Middle frontal gyrus (tissue), 1 donor: ENCODE measurements at regions not wholly inside any gene's neighbourhood (a gene's known extent, or its start where the extent isn't known, plus 50 kb on each side); places are given as distances from the start of the nearest gene placed in this dataset.
"Not testable (repeated sequence)": the region's sequence is repeated elsewhere in the genome, so short reads cannot be mapped to it uniquely, and the experiment has no call there.

Experiments
- DNase-seq: peaks from one replicate; pipeline ENCODE4 v3.0.0-alpha.2; 2015; ENCODE audit warnings: low spot score; ENCODE audit errors: extremely low spot score

DNA sequence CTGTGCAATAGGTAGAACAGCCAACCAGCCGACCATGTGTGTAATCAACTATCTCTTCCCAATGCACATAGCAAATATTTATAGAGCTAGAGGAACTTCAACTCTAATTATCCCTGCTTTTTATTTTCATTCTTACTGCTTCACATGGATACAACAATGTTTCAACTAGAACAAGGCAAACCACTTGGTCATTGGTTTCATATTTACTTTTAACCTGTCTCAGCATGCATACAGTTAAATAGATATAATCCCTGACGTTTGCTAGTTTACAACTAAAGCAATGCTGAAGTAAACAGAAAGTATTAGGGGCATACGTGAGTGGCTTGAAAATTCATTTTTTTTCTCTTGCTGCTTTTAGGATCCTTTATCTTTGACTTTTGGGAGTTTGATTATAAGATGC lies 318.5 kb upstream of the MAP3K7 start:
- DNase-seq: no peak

DNA sequence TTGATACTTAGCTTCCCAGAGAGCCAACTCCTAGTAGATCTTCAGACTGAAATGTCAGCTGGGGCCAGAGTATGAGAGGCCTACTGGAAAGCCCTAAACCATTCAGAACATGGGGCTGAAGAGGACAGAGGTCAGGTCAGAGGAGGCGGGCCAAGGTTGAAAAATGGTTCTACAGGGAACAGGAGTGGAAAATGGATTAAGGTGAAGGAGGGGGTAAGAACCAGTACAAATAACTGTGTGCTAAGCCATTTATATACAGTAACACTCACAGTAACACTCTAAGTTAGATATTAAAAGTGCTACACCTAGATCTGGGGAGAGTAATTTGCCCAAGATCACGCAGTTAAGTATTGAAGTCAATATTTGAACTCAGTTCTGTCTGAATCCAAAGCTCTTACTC lies 313.2 kb upstream of the MAP3K7 start:
- no peak for DNase-seq

DNA sequence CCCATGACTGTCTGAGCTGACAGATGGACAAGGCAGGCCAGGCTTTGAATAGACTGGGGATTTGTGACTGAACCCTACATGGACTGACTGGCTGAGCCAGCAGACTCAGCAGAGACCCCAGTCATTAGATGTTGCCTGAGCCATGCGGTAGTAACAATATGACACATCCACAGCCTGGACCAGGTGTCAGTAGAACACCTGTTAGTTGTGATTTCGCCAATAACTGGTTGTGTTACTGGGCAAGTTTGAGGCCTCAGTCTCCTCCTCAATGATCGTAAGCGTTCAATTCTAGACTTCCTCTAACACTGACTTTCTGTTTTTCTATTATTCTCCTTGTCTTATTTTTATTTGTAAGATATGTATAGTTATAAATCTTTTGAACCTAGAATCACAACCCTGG lies 311.9 kb upstream of the MAP3K7 start:
- no peak for DNase-seq

DNA sequence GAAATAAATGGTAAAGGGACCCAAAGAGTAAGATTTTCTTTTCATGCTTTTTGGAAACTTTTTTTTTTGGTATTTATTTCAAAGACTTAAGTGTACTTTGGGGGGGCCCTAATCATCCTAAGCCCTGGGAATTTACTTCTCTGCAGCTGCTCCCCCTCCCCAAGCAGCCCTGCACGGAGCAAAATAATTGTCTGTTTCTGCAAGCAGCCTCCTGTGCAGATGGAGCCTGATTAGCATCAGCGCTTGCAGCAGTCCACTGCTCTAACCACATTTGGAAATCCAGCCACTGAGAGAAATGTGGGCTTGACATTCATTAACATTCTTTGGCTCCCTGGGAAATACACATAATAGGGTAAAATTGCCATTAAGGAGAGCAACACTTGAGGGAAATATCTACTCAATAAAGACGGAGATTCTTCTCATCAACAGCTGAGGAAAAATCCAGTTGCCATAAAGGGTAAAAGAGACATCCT lies 309.2 kb upstream of the MAP3K7 start:
- DNase-seq: no peak

DNA sequence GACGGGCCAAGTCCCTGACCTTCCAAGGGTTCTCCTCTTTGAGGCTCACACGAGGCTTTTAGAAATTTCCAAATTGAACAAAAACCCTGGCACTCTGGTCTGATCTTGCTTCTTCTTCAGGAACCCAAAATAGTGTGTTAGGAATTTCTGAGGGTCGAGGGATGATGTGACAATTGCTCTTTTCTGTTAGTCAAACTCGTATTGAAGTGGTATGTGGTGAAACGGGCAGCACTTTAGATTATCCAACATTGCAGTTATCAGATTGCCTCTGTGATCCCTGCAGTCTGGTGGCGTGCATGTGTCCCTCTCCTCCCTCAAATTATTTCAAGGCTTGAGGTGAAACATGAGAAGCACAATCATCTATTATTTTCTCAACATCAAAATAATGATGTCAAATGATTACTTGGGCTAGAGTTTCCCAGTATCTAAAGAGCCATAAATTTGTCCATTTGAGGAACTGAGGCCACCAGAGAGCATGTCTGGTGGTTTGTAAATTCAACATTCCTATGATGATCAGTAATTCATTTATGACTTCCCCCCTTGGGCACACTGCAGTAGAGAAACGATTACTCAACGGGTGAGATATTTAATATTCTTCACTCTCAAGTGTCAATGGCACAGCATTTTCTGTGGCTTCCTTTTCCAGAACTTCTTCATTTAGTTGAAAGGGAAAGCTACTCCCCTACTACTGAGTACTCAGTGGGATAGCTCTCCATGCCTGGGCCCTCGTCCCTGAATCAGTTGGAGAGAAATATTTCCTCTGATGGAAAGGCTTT lies 308.6 kb upstream of the MAP3K7 start:
- no peak for DNase-seq

DNA sequence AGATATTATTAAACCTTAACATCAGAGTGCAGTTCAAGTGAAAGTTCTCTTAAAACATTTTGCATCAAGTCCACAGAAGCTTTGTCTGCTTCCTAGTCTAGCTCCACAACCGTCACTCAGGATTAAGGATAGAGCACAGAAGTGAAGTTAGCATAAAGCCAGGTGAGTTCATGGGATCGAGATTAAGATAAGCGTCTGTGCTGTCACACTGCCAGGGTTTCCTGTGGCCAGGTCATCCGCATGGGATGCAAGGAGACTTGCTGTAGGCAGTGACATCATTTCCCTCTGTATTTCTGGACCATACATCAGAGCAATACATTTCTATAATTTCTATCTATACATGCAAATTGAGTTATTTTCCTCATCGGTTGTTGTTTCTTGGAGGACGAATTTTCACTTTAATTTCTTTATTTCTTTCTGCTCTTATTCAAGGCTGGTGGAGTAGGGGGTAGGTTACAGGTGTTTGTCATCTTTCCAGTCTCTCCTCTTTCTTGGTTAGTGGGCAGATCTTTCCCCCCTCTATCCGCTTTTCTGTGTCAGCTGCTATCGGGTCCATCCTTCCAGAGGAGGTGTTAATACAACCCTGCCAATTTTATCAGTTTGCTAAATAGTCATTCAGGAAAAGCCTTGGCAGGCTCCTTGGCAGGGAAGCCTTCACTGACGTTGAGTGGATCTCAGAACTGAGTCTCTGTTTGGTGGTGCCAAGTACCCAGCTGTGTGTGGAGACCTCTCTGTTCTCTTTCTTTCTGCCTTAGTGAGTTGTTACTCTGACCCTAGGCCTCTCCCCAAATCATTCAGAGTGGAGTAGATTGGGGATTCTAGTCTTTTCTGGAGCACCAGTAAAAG lies 307.6 kb upstream of the MAP3K7 start:
- no peak for DNase-seq

DNA sequence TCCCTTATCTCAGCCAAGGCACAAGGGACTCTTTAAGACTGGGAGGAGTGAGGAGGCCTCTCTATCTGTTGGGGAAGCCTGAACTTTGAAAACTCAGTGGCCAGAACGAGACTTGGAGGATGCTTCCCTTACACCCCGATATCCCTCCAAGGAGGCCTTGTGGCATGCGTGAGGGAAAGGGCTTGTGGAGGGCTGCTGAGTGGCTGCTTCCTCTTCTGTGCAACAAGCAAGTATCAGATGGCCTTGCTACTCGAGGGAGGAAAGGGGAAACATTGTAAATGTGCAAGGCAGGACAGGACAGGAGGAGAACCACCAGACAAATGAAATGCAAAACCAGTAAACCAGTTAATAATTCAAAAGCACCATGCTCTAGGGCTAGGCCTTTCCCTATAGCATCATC lies 306.5 kb upstream of the MAP3K7 start:
- no peak for DNase-seq

DNA sequence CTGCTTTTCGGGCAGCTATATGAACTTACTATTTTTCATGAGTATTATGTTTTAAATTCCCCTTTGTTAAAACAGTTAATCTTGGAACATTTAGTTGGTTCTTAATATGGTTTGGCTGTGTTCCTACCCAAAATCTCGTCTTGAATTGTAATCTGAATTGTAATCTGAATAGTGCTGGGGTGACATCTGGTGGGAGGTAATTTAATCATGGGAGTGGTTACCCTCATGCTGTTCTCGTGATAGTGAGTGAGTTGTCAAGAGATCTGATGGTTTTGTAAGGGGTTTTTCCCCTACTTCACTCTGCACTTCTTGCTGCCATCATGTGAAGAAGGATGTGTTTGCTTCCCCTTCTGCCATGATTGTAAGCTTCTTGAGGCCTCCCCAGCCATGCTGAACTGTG lies 305.4 kb upstream of the MAP3K7 start:
- no peak for DNase-seq

DNA sequence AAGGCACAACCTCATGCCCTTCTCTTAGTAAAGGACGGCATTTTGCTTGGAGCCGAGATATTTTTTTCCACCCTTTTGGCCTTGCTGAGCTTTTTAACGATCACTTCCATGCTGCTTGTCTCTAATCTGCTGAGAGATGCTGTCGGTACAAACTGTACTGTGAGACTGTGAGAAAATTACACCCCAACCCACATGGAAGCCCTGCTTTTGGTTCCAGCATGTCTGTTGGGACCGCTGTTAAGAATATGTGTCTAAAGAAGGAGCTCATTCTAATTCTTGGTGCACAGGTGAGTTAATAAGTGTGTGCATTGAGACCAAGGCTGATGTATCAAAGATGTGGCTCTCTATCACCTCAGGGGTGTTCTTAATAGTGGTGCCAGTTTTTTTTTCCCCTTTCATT lies 304.5 kb upstream of the MAP3K7 start:
- no peak for DNase-seq

DNA sequence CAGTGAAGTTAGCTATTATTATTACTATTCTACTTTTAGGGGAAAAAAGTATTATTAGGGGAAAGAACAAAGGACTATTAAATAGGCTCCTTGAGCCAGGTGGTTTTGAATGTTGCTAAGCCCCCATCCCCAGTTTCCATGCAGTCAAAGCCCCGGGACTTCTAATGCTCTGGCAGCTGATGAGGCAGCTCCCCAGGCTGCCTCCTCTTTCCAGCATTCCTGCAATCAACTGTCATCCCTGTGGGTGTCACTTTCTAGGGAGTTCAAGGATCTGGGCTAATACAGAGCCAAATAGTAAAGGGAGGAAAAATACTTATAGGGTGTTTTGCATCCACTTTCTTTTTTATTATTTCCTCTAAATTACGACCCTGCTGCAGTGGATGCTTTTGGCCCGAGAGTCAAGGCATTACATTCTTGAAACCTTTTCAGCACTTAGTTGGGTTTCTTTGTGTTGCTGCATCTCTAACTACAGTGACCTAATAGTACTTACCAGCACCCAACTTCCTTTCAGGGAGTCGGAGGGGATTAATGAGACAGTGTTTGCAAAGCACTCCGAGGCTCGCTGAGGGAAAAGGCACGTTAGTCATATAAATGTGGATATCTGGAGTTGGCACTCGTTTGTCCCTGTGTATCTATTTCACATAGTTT lies 303.9 kb upstream of the MAP3K7 start:
- DNase-seq: no peak

DNA sequence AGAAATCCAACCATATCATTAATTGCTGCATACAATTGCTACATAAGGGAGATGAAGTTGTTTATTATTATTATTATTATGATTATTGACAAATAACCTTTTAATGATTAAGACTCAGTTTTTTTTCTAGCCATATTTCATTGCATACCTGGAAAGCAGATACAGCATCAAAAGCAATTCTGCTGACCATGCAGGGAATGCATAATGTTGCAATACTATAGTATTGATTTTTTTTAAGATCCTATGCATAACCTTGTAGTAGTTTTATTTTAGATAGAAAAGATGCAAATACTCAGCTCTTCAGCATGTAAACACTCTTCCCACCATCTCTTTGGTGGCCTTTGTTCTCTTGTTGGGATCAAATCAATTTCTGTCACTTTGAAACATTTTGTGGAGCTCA lies 300.9 kb upstream of the MAP3K7 start:
- no peak for DNase-seq

DNA sequence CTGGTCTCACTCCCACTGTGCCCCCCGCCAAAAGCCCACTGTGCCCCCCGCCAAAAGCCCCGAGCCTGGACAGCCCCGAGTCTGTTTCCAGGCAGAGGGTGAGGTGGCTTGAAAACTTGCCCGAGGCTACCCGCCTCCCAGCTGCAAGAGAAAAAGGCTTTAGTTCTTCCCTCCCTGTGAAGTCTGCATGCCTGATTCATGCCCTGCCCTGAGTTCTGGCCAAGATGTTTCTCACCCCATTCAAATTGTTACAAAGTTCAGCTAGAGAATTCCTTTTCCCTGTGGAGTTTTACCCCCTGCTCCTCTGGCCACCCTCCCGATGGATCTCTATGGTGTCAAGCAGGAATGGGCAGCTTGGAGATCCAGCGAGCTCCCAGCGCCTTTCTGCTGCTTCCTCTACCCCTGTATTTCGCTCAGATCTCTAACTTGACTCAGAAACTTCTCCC lies 298.8 kb upstream of the MAP3K7 start:
- no peak for DNase-seq

DNA sequence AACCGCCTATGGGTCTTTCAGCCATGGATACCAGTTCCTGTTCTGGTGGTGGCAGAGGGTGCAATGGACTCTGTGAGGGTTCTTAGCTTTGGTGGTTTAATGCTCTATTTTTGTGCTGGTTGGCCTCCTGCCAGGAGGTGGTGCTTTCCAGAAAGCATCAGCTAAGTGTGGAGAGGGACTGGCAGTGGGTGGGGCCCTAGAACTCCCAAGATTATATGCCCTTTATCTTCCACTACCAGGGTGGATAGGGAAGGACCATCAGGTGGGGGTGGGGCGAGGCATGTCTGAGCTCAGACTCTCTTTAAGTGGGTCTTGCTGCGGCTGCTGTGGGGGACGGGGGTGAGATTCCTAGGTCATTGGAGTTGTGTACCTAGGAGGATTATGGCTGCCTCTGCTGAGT lies 298.3 kb upstream of the MAP3K7 start:
- not testable (repeated sequence) for DNase-seq

DNA sequence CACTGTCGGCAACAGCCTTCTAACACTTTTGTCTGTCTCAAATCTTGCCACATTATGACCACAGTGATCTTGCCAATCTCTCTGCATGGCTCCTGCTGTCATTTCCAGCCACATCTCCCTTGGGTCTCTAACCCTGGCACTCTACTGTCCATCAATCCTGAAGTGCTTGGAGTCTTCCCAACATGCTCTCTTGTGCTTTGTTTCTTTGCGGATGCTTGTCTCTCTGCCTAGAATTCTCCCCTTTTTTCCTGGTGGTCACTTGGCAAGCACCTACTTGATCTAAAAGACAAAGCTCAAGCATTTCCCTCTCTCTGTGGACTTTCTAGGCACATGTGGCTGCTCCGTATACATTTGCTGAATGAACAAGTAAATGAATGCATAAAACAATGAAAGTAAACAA lies 290.7 kb upstream of the MAP3K7 start:
- DNase-seq: no peak

DNA sequence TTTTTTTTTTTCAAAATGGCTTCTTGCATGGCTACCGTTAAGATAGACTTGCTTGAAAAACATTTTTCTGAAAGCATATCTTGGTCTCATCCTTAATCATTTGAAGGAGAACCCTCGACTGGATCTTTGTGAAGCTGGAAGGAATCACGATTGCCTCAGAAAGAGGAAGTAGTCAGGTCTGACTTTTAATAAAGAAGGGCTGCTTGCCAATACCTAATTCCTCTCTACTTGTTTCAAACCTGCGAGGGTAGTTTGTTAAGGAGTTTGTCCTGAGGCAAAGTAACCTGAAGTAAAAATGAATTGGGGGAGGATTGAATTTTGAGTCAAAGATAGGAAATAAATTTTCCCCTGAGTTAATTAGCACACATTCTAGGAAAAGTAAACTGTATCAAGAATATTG lies 288.1 kb upstream of the MAP3K7 start:
- no peak for DNase-seq

DNA sequence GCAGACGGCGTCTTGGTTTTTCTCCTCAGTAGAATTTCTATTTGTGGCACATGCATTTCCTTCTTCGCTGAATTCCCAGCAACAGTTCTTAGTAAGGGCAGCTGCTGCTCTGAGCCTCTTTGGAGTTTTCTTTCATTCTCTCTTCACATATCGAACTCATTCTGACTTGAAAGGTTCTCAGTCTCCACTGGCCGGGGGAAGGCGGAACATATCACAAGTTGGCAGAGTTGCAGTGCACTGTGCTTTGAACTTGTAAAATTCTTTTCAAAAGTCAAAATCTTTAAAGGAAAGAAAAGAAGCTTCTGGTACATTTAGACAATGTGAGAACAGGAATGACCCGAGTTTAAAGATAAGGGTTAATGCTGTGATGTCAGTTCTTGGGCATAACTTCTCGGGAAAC lies 286.1 kb upstream of the MAP3K7 start:
- no peak for DNase-seq

DNA sequence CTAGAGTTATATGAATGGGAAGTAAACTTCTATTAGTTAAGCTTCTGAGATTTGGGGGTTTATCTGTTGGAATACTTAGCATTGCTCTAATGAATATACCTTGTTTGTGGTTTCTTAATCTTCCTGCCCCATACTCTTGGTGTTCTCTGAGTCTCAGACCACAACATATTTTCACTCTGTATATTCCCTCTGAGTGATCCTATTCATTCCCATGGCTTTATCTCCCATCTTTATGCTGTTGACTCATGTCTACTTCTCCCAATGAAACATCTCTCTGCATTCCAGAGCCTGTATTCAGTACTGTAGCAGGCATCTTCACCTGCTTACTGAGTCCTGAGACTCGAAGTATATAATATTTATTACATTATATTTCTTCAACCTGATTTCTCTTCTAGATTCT lies 283.7 kb upstream of the MAP3K7 start:
- DNase-seq: no peak

DNA sequence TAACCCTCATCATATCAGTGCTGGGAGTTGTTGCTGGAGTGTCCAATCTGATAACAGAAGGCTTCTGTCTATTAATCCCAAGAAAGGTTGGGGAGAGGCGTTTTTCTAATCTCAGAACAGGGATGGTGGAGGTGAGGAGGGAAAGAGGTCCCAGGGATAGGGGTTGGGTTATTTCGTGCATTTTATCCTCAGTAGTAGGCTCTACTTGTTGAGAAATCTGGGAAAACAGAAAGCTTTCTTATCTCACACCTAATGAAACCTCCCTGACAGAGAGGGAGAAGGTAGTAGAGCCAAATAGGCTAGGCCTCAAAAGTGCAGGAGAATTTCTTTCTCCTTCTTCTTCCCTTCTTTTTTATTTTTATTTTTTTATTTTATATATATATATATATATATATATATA lies 281.8 kb upstream of the MAP3K7 start:
- DNase-seq: no peak

DNA sequence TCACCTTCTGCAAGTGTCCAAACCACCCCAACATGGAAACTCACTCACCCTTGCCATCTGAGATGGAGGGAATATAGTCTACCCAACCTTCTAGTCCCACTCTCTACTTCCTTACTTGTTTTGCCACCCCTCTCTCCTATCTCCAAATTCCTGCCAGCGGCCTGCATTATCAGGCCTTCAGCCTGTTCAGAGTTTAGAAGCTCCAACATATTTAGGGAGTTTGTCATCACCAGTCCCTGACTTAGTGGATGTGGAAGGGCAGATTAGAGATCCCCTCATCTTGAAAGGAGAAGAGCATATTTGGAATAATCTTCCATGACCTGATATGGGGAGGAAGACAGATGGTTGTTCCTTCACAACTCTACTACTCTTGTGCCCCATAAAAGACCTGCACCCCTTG lies 281.4 kb upstream of the MAP3K7 start:
- DNase-seq: no peak

DNA sequence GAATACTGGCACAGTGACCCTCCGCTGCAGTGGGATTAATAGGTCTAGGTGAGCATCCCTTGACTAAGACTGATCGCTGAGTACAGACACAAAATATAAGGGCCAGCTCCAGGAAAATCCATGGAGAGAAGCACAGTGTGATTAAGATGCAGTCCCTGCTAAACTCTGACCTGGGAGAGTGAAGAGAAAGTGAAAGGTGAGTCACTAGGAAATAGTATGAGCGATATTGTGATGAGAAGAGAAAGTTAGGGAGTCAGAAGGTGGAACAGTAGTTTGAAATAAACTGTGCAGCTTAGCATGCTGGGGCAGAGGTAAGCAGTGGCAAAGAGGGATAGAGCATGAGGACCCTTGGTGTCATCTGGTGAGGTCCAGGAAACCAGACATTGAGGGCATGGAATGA lies 278.6 kb upstream of the MAP3K7 start:
- no peak for DNase-seq

DNA sequence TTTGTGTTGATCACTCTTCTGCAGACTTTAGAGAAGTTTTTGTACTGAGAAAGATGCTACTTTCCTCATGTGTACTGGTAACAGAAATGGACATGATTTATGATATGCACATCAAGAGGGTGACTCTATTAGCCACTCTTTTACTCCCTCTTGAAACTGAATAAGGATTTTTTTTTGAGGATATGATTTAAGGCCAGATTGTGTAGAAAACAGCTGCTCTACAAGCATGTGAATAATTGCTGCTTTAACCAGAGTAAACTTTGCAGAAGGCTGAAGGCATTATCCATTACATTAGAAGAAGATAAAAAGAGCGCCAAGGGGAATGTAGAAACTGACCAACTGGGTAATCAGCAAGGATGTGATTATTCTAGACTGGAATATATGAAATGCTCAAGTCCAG lies 276.2 kb upstream of the MAP3K7 start:
- DNase-seq: no peak
